Activated CD8-positive, alpha-beta memory T cell treated with anti-CD3 and anti-CD28 coated beads, Interleukin-2, amount 50 U/mL, for 48 hours (primary cell): ENCODE measurements at regions not wholly inside any gene's neighbourhood (a gene's known extent, or its start where the extent isn't known, plus 50 kb on each side); places are given as distances from the start of the nearest gene placed in this dataset.

Experiments used
- DNase-seq: peaks from one replicate; pipeline ENCODE4 v3.0.0-alpha.2; 2020

GRCh38 chrY:15404551-15404950, 880.2 kb downstream of the NLGN4Y start:
- DNase-seq: no peak

DNA sequence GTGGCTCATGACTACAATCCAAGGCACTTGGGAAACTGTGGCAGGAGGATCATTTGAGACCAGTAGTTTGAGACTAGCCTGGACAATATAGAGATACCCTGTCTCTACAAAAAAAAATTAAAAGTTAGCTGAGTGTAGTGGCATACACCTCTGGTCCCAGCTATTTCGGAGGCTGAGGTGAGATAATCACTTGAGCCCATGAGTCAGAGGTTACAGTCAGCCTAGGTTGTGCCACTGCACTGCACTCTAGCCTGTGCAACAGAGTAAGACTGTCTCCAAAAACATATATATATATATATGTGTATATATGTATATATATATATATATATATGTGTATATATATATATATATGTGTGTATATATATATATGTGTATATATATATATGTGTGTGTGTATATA, 890.8 kb downstream of the NLGN4Y start:
- no peak for DNase-seq

DNA sequence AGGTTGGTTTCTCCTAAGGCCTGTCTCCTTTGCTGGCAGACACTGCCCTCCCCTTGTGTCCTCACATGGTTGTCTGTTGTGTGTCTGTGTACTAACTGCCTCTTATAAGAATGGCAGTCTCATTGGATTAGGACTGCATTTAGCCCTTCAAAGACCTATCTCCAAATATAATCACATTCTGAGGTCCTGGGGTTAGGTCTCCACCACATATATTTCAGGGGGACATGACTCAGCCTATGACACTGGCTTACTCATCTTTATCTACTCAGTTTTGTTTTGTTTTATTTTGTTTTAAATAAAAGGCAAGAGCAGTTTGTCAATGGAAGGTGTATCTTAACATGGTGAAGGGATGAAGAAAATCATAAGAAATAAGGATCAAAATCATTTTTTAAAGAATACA, 894.3 kb downstream of the NLGN4Y start:
- no peak for DNase-seq

- no peak for DNase-seq
Measured at GRCh38 chrY:15424665-15425132, 900.4 kb downstream of the NLGN4Y start.

DNA sequence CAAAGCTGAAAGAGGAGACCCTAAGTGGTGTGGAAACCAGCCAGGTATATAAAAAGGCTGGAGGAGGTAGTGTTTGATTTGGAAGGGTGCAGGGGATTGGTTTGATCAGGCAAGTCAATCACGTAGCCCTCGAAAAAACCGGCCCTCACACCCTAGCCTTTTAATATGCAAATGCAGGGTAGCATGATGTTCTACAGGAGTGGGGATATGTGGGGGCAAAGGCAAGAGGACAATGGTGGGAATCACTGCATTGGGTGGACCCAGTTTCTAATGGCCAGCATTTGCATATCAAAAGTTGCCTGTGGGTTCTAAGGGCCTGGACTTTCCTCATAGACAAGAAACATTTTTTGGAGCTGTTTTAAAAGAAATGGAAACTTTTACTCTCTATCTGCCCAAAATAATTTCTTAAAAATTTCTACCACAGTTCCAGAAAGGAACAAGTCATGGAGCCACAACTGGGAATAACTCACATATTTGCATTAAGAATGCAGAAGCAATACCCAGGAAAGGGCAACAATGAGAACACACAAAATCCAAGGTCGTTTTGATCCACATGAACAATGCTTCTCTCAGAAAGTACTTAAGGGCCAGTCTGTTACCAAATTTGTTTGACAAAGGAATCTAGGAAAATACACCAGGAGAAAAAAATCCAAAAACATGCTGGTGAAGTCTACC, 915.8 kb downstream of the NLGN4Y start:
- DNase-seq: no peak

DNA sequence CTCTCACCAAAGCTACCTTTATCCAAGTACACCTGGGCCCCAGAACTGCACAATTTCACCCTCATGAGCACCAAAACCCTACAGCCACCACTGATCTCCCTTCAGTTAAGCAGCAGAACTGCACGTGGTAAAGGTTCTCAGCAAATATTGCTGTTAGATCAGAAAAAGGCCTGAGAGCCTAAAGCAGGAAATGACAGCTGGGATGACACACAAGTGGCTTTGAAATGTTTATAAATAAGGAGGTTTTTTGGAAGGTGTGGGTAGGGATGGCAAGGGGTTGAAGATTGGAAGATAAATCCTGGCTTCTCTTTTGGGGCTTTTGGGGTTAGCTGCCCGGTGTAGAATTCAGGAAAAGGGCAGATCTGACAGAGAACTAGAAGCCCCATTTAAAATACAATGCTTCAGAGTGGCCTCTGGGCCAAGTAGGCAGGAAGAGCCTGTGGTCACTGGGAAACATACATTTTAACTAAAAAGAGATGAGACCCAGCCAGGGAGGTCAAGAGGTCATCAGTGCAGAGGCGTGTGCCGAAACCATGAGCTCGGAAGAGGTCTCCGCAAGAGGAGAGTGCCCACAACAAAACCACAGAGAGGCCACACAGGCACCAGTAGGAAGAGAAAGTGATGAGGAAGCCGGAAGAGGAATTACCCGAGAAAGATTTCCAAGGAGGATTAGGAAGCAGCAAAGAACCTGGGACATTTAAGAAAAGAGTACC, 916.5 kb downstream of the NLGN4Y start:
- DNase-seq: no peak

DNA sequence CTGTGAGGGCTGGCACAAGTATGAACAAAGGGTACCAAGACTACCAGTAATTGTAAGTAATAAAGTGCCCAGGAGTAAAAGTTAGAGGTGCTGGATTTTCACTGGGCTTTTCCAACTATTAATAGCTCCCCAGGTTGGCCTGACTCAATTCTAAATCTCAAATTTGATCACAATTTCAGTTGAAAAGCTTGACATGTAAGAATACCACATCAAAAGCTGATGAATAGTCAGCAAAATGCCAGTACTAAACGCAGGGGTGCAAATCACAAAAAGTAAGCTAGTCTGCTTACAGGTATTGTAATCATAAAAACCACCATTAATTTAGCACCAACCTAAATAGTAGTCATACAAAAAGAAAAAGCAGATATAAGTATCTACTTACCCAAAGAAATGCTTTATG, 917.5 kb downstream of the NLGN4Y start:
- DNase-seq: no peak

DNA sequence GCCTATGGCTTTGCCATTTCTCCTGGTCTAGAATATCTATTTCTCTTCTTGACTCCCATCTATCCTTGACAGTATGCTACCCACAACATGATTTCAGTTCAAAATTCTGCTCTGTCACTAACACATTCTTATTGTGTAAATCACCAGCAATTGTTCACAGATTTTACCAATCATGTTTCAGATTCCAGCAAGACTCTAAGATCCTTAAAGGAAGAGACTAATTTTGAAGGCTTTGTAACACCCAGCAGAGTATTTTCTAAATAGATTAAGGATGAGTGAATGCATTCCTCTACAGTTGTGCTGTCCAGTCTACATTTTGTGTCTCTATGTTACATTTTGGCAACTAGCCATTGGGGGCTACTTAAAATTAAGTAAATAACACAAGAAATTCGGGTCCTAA, 921.5 kb downstream of the NLGN4Y start:
- DNase-seq: no peak

- DNase-seq: no peak
Measured at GRCh38 chrY:15446861-15447260, 922.5 kb downstream of the NLGN4Y start.

DNA sequence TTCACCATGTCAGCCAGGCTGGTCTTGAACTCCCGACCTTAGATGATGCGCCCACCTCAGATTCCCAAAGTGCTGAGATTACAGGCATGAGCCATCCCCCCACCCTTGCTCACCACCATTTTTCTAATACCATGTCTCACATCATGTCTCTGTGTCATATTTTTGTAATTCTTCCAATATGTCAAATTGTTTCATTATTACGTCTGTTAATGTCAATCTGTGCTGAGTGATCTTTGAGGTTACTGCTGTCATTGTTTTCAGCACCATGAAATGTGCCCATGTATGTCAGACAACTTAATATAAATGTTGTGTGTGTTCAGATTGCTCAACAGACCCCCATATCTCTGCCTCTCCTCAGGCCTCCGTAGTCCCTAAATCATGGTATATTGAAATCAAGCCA, 923.6 kb downstream of the NLGN4Y start:
- no peak for DNase-seq

DNA sequence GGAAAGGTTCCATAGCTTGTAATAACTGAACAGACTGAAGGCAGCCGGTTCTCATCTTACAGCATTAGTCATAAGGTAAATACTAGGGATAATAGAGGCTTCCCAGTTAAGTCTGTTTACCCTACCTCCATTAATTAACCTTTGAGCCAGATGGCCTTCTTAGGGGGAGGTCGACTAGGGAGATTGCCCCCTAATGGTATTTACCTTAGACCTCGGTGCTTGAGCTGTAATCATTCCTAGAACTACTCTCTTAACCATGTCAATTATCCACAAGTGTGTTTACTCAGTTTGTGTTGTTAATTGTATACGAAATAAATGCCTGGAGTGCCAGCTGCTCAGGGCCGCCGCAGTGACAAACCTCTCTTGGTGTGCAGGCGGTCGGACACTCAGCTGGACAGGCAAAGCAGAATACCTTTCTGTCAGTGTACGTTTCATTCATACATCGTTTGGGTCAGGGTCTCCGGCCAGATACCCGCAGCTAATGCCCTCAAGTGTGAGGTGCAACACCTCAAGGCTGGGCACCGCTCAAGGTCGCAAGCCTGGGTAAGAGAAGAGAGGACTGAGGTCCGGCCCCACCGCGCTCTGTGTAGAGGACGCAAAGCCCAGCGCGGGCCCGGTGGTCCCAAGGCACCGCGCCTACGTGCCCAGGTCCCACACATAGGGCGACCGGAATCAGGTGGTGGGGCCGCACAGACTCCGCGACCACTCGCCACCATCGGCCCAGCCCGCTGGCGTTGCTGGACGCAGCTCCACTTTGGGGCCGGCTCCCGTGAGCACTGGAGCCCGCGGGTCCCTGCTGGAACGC, 931.0 kb downstream of the NLGN4Y start:
- DNase-seq: no peak

GRCh38 chrY:15455980-15456469, 931.7 kb downstream of the NLGN4Y start:
- peak; percentile 80 for DNase-seq

- no peak for DNase-seq
Measured at GRCh38 chrY:15456491-15456890, 932.2 kb downstream of the NLGN4Y start.

GRCh38 chrY:15457682-15458081, 933.4 kb downstream of the NLGN4Y start:
- no peak for DNase-seq

DNA sequence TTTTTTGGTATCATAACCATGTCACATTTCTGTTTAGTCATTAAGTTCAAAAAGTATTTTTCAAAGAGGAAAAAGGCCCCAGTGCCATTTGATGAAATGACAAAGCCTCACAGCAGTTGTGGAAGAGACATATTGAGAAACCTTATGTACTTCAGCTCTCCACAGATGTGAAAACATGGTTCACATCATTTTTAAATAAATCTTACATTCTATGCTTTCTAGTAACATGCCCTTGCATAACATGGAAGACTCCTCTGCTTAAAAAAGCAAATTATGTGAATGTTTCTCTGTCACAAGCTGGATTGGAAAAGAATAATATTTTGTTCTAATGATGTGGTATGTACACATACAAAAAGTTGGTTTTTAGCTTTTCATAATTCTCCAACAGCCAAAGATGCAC, 934.1 kb downstream of the NLGN4Y start:
- DNase-seq: no peak

DNA sequence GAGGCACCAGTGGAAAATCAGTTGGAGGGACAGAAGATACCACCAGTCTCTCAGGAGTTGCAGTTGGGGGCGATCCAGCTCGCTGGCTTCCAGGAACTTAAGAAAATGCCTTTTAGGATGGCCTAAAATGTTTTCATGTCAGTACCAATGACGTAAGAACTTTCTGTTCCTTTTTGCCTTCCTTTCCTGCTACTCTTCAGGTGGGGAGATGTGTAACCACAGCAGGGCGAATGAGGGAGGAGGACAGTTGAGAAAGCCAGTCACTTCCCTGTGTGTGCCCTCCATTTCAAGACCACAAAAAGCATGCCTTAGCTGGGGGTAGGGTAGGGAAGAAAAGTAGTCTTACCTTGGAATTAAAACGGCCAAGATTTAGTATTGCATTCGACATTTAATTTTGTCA, 941.6 kb downstream of the NLGN4Y start:
- no peak for DNase-seq

- DNase-seq: no peak
Measured at GRCh38 chrY:15466891-15467290, 942.6 kb downstream of the NLGN4Y start.

DNA sequence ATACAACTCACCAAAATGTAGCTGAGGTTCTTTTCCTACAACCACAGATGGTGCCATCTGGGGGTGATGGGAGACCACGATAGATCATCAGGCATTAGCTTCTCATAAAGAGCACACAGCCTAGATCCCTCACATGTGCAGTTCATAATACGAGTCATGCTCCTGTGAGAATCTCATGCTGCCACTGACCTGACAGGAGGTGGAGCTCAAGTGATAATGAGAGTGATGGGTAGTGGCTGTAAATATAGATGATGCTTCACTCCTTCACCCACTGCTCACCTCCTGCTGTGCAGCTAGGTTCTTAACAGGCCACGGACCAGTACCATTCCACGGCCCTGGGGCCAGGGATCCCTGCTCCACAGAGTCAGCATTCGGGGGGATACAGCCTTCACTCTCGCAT, 943.8 kb downstream of the NLGN4Y start:
- DNase-seq: no peak

- no peak for DNase-seq
Measured at GRCh38 chrY:15471371-15471770, 947.0 kb downstream of the NLGN4Y start.

GRCh38 chrY:15478348-15478963, 954.1 kb downstream of the NLGN4Y start:
- DNase-seq: no peak

DNA sequence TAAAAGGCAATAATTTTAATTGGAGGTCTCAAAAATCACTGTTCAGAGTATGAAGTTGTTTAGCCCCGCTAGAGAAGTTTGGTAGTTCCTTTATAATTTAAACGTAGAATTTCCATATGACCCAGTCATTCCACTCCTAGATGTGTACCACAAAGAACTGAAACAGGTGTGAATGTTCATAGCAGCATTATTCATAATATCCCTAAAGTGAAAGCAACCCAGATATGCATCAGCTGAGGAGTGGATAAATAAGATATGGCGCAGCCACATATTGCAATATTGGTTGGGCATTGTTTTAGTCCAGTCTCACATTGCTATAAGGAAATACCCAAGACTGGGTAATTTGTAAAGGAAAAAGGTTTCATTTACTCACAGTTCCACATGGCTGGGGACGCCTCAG, 976.2 kb downstream of the NLGN4Y start:
- no peak for DNase-seq

- DNase-seq: no peak
Measured at GRCh38 chrY:15501181-15501580, 976.9 kb downstream of the NLGN4Y start.

DNA sequence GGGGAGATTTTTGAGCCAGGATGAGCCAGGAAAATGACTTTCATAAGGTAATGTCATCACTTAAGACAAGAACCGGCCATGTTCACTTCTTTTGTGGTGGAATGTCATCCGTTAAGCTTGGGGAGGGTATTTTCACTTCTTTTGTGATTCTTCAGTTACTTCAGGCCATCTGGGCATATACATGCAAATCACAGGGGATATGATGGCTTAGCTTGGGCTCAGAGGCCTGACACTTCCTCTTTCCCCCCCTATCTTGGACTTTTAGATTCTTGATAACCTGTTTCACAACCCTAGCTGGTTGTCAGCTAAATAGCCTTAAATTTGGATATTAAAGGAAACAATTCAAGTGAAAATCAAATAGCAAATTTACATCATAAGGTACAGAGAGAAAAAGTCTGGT, 986.0 kb downstream of the NLGN4Y start:
- DNase-seq: no peak
